SIG-M5 (cell line): ENCODE measurements at regions not wholly inside any gene's neighbourhood (a gene's known extent, or its start where the extent isn't known, plus 50 kb on each side); places are given as distances from the start of the nearest gene placed in this dataset.
A peak's percentile ranks its signal among the peaks of the same experiment; 100 is the strongest.
"Not testable (repeated sequence)": the region's sequence is repeated elsewhere in the genome, so short reads cannot be mapped to it uniquely, and the experiment has no call there.

Experiments
- DNase-seq: peaks from one replicate; lab custom pipeline; 2025; lab: John Stamatoyannopoulos, UW

GRCh38 chr12:9543341-9543740, 64.4 kb downstream of the KLRB1 start:
- DNase-seq: not testable (repeated sequence)

GRCh38 chr12:9542827-9543226, 64.9 kb downstream of the KLRB1 start:
- not testable (repeated sequence) for DNase-seq

- DNase-seq: not testable (repeated sequence)
Observed at GRCh38 chr12:9515925-9516324, 91.8 kb downstream of the KLRB1 start.

GRCh38 chr12:9512695-9513094, 95.0 kb downstream of the KLRB1 start:
- not testable (repeated sequence) for DNase-seq

GRCh38 chr12:9510392-9511011, 97.2 kb downstream of the KLRB1 start:
- DNase-seq: not testable (repeated sequence)

- no peak for DNase-seq
Observed at GRCh38 chr12:9509464-9510161, 98.1 kb downstream of the KLRB1 start.

- DNase-seq: no peak
Observed at GRCh38 chr12:9506746-9507145, 101.0 kb downstream of the KLRB1 start.

- DNase-seq: not testable (repeated sequence)
Observed at GRCh38 chr12:9503384-9503783, 104.3 kb downstream of the KLRB1 start.

GRCh38 chr12:9502845-9503244, 104.9 kb downstream of the KLRB1 start:
- not testable (repeated sequence) for DNase-seq

GRCh38 chr12:9493325-9493724, 114.4 kb downstream of the KLRB1 start:
- not testable (repeated sequence) for DNase-seq

GRCh38 chr12:9481289-9481688, 126.4 kb downstream of the KLRB1 start:
- not testable (repeated sequence) for DNase-seq

GRCh38 chr12:9474197-9474596, 133.5 kb downstream of the KLRB1 start:
- DNase-seq: not testable (repeated sequence)

- not testable (repeated sequence) for DNase-seq
Observed at GRCh38 chr12:9473638-9474037, 134.1 kb downstream of the KLRB1 start.

- not testable (repeated sequence) for DNase-seq
Observed at GRCh38 chr12:9471501-9471900, 136.2 kb downstream of the KLRB1 start.

GRCh38 chr12:9470367-9470766, 137.3 kb downstream of the KLRB1 start:
- not testable (repeated sequence) for DNase-seq

- DNase-seq: not testable (repeated sequence)
Observed at GRCh38 chr12:9469956-9470355, 137.8 kb downstream of the KLRB1 start.

- DNase-seq: not testable (repeated sequence)
Observed at GRCh38 chr12:9469463-9469862, 138.3 kb downstream of the KLRB1 start.

- peak; percentile 41 for DNase-seq
Observed at GRCh38 chr12:9468998-9469397, 138.7 kb downstream of the KLRB1 start.

GRCh38 chr12:9468144-9468543, 139.6 kb downstream of the KLRB1 start:
- DNase-seq: not testable (repeated sequence)

- no peak for DNase-seq
Observed at GRCh38 chr12:9464408-9464807, 143.3 kb downstream of the KLRB1 start.

- not testable (repeated sequence) for DNase-seq
Observed at GRCh38 chr12:9455516-9455915, 152.2 kb downstream of the KLRB1 start.

- DNase-seq: not testable (repeated sequence)
Observed at GRCh38 chr12:9454021-9454420, 153.7 kb downstream of the KLRB1 start.

GRCh38 chr12:9450127-9450567, 157.6 kb downstream of the KLRB1 start:
- not testable (repeated sequence) for DNase-seq
